Ishikawa (cell line): ENCODE measurements at regions not wholly inside any gene's neighbourhood (a gene's known extent, or its start where the extent isn't known, plus 50 kb on each side); places are given as distances from the start of the nearest gene placed in this dataset.

Source experiments
- EGR1 ChIP-seq: IDR thresholded peaks from 2 replicates; pipeline ENCODE4 v1.6.1; 2012
- FOXM1 ChIP-seq: IDR thresholded peaks from 2 replicates; pipeline ENCODE4 v1.6.1; 2012; ENCODE audit warnings: low read depth, borderline replicate concordance
- MAX ChIP-seq: IDR thresholded peaks from 2 replicates; pipeline ENCODE4 v1.6.1; 2012
- REST ChIP-seq: IDR thresholded peaks from 2 replicates; pipeline ENCODE4 v1.6.1; 2012; ENCODE audit warnings: low read depth, mild to moderate bottlenecking
- TAF1 ChIP-seq: IDR thresholded peaks from 2 replicates; pipeline ENCODE4 v1.6.1; 2012; ENCODE audit warnings: low read depth, mild to moderate bottlenecking
- YY1 ChIP-seq: IDR thresholded peaks from 2 replicates; pipeline ENCODE4 v1.6.1; 2012; ENCODE audit warnings: low read depth

GRCh38 chr5:162544905-162545304 is 477.3 kb downstream of the GABRG2 start:
- TF ChIP-seq REST (no peak), EGR1 (no peak), MAX (no peak), FOXM1 (no peak), TAF1 (no peak), YY1 (no peak)
